GM13977 (cell line): ENCODE measurements at regions not wholly inside any gene's neighbourhood (a gene's known extent, or its start where the extent isn't known, plus 50 kb on each side); places are given as distances from the start of the nearest gene placed in this dataset.

Experiments used
- DNase-seq: peaks from one replicate; pipeline ENCODE4 v3.0.0; 2012; ENCODE audit warnings: low spot score
- CTCF ChIP-seq: IDR thresholded peaks from 2 replicates; pipeline ENCODE4 v1.5.1; 2012; ENCODE audit warnings: mild to moderate bottlenecking, control low read depth; ENCODE audit not compliant: insufficient read depth; ENCODE audit errors: extremely low read depth, missing control alignments
- in situ Hi-C: fragments of 300-500 bp; cut with MboI; formaldehyde crosslinking; loops from one replicate; pipeline ENCODE4 v1.12.0; 2022; ENCODE audit warnings: low sequenced_read_pairs, low pct_unique_long_range_greater_than_20kb, mixed read lengths, inconsistent platforms; ENCODE audit not compliant: unreplicated experiment

- no peak for TF ChIP-seq CTCF
- in situ Hi-C loops = no loop called here
- DNase-seq = no peak
Measured at GRCh38 chr9:87425202-87425601, 72.5 kb upstream of the DAPK1 start.

GRCh38 chr9:87427851-87428506 lies 69.7 kb upstream of the DAPK1 start:
- in situ Hi-C loops = no loop called here
- no peak for TF ChIP-seq CTCF
- DNase-seq = no peak

- TF ChIP-seq CTCF = no peak
- no peak for DNase-seq
Measured at GRCh38 chr9:87428659-87429058, 69.0 kb upstream of the DAPK1 start.

GRCh38 chr9:87431837-87432236 lies 65.8 kb upstream of the DAPK1 start:
- in situ Hi-C loops = no loop called here
- no peak for DNase-seq
- no peak for TF ChIP-seq CTCF

More at GRCh38 chr9:87428659-87429058, 69.0 kb upstream of the DAPK1 start:
- in situ Hi-C loops = no loop called here

- TF ChIP-seq CTCF = no peak
- no peak for DNase-seq
- in situ Hi-C loops = no loop called here
Measured at GRCh38 chr9:87433853-87434252, 63.8 kb upstream of the DAPK1 start.

GRCh38 chr9:87434366-87434765 lies 63.3 kb upstream of the DAPK1 start:
- TF ChIP-seq CTCF = no peak
- in situ Hi-C loops = no loop called here
- no peak for DNase-seq
